Vagina (tissue), 2 donors: ENCODE measurements at regions not wholly inside any gene's neighbourhood (a gene's known extent, or its start where the extent isn't known, plus 50 kb on each side); places are given as distances from the start of the nearest gene placed in this dataset.

Source experiments
- DNase-seq, 2 donors: peaks; one replicate each; pipeline ENCODE4 v3.0.0-alpha.2; 2017; ENCODE audit errors: extremely low spot score in 2 of 2
- H3K27ac ChIP-seq: fragments of 200-600 bp; sonication (generic); one replicate; pipeline ENCODE4 v1.5.1; 2019
- H3K27me3 ChIP-seq: fragments of 200-600 bp; sonication (generic); one replicate; pipeline ENCODE4 v1.5.1; 2019
- H3K36me3 ChIP-seq, 2 donors: fragments of 200-600 bp; sonication (generic); one replicate each; pipeline ENCODE4 v1.5.1; 2017 to 2019
- H3K4me1 ChIP-seq: fragments of 200-600 bp; sonication (generic); one replicate; pipeline ENCODE4 v1.5.1; 2019
- H3K4me3 ChIP-seq, 2 donors: fragments of 200-600 bp; sonication (generic); 1 replicate in 1 of 2; 2 replicates in 1 of 2; pipeline ENCODE4 v1.5.1; 2016 to 2019
- H3K9me3 ChIP-seq: fragments of 200-600 bp; sonication (generic); one replicate; pipeline ENCODE4 v1.5.1; 2019
- POLR2A ChIP-seq, 2 donors: fragments of 450-650 bp; IDR thresholded peaks; one replicate each; pipeline ENCODE4 v1.6.1; 2017; ENCODE audit warnings: antibody characterized with exemption in 2 of 2, mild to moderate bottlenecking in 2 of 2, moderate library complexity in 2 of 2
- POLR2AphosphoS5 ChIP-seq, 2 donors: sonication (generic); formaldehyde crosslinking; IDR thresholded peaks; one replicate each; pipeline ENCODE4 v1.9.0; 2017; ENCODE audit warnings: antibody characterized with exemption in 2 of 2, mild to moderate bottlenecking in 2 of 2, low read depth in 1 of 2; ENCODE audit not compliant: insufficient read depth in 1 of 2
- intact Hi-C: fragments of 100-400 bp; cut with DNase I; formaldehyde crosslinking; loops from one replicate; pipeline ENCODE4 v1.15.1; 2023
- TF ChIP-seq, protein P1 (sequence below), 3 experiments: fragments of 450-650 bp in 2 of 3; fragments of 200-600 bp in 1 of 3; sonication (generic) in 1 of 3; IDR thresholded peaks; one replicate each; pipeline ENCODE4 v1.5.1; 2017 to 2019; ENCODE audit warnings: antibody characterized with exemption in 3 of 3, mild to moderate bottlenecking in 2 of 3, moderate library complexity in 2 of 3

DNA sequence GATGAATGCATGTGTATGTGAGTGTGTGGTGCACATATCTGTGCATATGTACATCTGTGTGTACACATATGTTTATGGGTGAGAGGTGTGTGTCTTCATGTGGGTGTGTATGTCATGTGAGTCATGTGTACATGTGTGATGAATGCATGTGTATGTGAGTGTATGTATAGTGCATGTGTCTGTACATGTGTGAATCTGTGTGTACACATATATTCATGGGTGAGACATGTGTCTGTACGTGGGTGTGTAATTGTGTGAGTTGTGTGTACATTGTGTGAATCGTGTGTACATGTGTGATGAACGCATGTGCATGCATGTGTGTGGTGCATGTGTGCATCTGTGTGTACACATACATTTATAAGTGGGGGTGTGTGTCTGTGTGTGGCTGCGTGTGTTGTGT, 146.9 kb upstream of the TMEM132C start:
- Histone ChIP-seq H3K36me3 (no peaks in the 10 kb centered on the region), H3K9me3 (no peaks in the 10 kb centered on the region), H3K27me3 (no peaks in the 10 kb centered on the region), H3K27ac (no peak overlapping the region), H3K4me3 (no peak overlapping the region), H3K4me1 (no peaks in the 10 kb centered on the region)
- DNase-seq, result no peak
- TF ChIP-seq, protein P1, sequence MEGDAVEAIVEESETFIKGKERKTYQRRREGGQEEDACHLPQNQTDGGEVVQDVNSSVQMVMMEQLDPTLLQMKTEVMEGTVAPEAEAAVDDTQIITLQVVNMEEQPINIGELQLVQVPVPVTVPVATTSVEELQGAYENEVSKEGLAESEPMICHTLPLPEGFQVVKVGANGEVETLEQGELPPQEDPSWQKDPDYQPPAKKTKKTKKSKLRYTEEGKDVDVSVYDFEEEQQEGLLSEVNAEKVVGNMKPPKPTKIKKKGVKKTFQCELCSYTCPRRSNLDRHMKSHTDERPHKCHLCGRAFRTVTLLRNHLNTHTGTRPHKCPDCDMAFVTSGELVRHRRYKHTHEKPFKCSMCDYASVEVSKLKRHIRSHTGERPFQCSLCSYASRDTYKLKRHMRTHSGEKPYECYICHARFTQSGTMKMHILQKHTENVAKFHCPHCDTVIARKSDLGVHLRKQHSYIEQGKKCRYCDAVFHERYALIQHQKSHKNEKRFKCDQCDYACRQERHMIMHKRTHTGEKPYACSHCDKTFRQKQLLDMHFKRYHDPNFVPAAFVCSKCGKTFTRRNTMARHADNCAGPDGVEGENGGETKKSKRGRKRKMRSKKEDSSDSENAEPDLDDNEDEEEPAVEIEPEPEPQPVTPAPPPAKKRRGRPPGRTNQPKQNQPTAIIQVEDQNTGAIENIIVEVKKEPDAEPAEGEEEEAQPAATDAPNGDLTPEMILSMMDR (IDR thresholded peaks at IDR 0.05), result no peak
- TF ChIP-seq POLR2A (IDR thresholded peaks at IDR 0.05) (no peak), POLR2AphosphoS5 (IDR thresholded peaks at IDR 0.05; ENCODE audit: insufficient read depth in 1 of 2, low read depth in 1 of 2) (no peak)
- intact Hi-C loops, result no loop called here

DNA sequence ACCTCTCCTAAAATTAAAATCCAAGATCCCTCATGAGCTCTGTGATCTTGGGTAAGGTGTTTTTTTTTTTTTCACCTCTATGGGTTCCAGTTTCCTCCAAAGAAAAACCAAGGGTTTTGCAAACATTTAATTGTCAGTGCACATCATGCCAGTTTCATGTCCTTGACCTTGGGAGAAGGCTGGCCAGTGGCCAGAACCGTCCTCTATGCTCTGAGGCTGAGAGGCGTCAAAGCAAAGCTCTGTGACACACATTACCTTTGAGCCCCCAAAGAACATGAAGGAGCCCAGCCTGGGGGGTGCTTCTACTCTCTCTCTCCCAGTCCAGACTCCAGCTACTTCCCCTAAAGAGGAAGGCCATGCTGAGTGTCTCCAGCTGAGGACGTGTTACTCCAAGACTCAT, 145.5 kb upstream of the TMEM132C start:
- Histone ChIP-seq H3K4me1 (no peaks in the 10 kb centered on the region), H3K27me3 (no peaks in the 10 kb centered on the region), H3K27ac (no peak overlapping the region), H3K36me3 (no peaks in the 10 kb centered on the region), H3K4me3 (no peak overlapping the region), H3K9me3 (no peaks in the 10 kb centered on the region)
- DNase-seq, result no peak
- intact Hi-C loops, result no loop called here
- TF ChIP-seq, protein P1 (IDR thresholded peaks at IDR 0.05), result no peak
- TF ChIP-seq POLR2AphosphoS5 (IDR thresholded peaks at IDR 0.05; ENCODE audit: insufficient read depth in 1 of 2, low read depth in 1 of 2), result no peak
- no peak for TF ChIP-seq POLR2A (IDR thresholded peaks at IDR 0.05)

DNA sequence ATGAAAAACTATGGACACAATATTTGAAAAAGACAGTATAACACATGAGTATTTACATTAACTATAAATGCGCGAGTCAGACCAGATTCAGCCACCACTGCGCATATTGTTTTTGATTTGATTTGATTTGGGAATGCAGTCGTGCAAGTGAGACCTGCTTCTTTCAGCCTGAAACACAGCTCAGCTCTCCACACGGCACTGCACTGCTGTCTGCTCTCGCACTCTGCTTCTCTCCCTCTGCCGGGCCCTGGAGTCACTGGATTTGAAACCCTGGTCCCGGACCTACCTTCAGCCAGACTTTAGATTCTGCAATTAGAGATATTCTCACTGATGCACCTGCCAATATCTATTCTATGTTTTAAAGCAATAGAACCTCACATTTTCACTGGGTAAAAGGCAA, 143.9 kb upstream of the TMEM132C start:
- H3K9me3 ChIP-seq, result no peaks in the 10 kb centered on the region

DNA sequence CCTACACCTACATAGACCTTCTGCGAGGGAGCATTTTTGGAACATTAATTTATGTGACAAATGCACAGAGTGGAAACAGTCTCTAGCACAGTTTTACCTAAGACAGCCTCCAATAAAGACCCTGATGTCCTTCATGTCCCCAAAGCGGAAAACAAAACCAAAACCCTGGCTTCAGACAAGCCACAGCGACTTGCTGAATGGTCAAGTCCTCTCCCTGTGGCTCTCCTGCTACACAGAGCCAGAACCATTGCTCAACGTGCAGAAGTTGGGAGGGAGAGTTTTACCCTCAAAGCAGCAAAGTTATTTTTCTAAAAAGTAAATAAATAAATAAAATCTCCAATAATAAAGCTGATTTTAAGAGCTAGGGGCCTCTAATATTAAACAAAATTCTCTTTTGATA, 135.0 kb upstream of the TMEM132C start:
- TF ChIP-seq POLR2AphosphoS5 (IDR thresholded peaks at IDR 0.05; ENCODE audit: insufficient read depth in 1 of 2, low read depth in 1 of 2) (no peak), POLR2A (IDR thresholded peaks at IDR 0.05) (no peak)
- TF ChIP-seq, protein P1 (IDR thresholded peaks at IDR 0.05), result no peak
- Histone ChIP-seq H3K36me3 (no peaks in the 10 kb centered on the region), H3K27ac (no peak overlapping the region), H3K4me3 (no peak overlapping the region), H3K4me1 (no peaks in the 10 kb centered on the region), H3K9me3 (no peaks in the 10 kb centered on the region), H3K27me3 (no peaks in the 10 kb centered on the region)
- intact Hi-C loops, result no loop called here
- DNase-seq, result no peak

More for the DNA sequence above, 143.9 kb upstream of the TMEM132C start:
- no peaks in the 10 kb centered on the region for H3K27me3 ChIP-seq
- no peak overlapping the region for H3K4me3 ChIP-seq
- no peak for DNase-seq
- intact Hi-C loops, result no loop called here
- TF ChIP-seq POLR2AphosphoS5 (IDR thresholded peaks at IDR 0.05; ENCODE audit: insufficient read depth in 1 of 2, low read depth in 1 of 2) (no peak), POLR2A (IDR thresholded peaks at IDR 0.05) (no peak)
- TF ChIP-seq, protein P1 (IDR thresholded peaks at IDR 0.05), result no peak
- H3K4me1 ChIP-seq, result no peaks in the 10 kb centered on the region
- H3K27ac ChIP-seq, result no peak overlapping the region
- no peaks in the 10 kb centered on the region for H3K36me3 ChIP-seq

DNA sequence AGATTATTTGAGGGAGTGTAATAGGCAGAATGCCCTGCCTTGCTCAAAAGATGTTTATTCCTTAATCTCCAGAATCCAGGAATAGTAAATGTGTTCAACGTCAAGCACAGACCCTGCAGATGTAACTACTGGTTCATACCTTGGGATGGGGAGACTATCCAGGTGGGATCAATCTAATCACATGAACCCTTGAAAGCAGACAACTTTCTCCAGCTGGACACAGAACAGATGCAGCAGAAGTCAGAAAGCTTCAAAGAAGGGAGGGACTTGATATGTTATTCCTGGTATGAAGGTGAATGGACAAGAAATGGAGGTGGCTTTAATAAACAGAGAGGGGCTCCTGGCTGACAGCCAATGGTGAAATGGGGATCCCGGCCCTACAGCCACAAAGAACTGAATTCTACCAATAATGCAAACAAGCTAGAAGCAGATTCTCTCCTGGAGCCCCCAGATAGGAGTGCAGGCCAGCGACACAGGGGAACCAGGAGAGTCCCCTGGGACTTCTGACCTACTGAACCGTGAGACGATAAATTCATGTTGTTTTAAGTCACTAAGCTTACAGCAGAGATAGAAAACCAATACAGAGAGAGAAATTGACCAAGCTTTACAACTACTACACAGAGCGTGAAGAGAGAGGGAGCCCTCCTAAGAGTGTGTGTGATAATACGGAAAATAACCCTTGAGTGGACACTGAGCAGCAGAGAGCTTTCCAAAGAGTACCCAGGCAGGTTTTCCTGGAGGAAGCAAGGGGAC, 133.5 kb upstream of the TMEM132C start:
- H3K4me1 ChIP-seq, result no peaks in the 10 kb centered on the region
- intact Hi-C loops, result no loop called here
- TF ChIP-seq POLR2AphosphoS5 (IDR thresholded peaks at IDR 0.05; ENCODE audit: insufficient read depth in 1 of 2, low read depth in 1 of 2) (no peak), POLR2A (IDR thresholded peaks at IDR 0.05) (no peak)
- TF ChIP-seq, protein P1 (IDR thresholded peaks at IDR 0.05), result no peak

More for the DNA sequence above, 133.5 kb upstream of the TMEM132C start:
- no peaks in the 10 kb centered on the region for H3K27me3 ChIP-seq
- H3K27ac ChIP-seq, result no peak overlapping the region
- no peaks in the 10 kb centered on the region for H3K36me3 ChIP-seq
- DNase-seq, result no peak
- H3K4me3 ChIP-seq, result no peak overlapping the region
- H3K9me3 ChIP-seq, result no peaks in the 10 kb centered on the region
